ENCODE measurements at regions not wholly inside any gene's neighbourhood (a gene's known extent, or its start where the extent isn't known, plus 50 kb on each side); places are given as distances from the start of the nearest gene placed in this dataset.

GRCh38 chr5:93930098-93930497 is 188.7 kb upstream of the POU5F2 start:
- peaks cover 5% of the 10 kb centered on the region for H4K20me1 ChIP-seq (ENCODE audit: control insufficient read depth, insufficient read depth, low read length, poor library complexity, severe bottlenecking)
- no peak for DNase-seq
- H3K4me3 ChIP-seq (ENCODE audit: control extremely low read depth in 1 of 5, extremely low read depth in 1 of 5, insufficient read depth in 1 of 5, low read depth in 2 of 5, low read length in 4 of 5) = no peak overlapping the region
- TF ChIP-seq CTCF (IDR thresholded peaks at IDR 0.05) (no peak), EZH2 (IDR thresholded peaks at IDR 0.05; ENCODE audit: borderline replicate concordance, insufficient read depth, low read depth, low read length, poor library complexity, severe bottlenecking) (no peak)
- no peak overlapping the region for H2AFZ ChIP-seq (ENCODE audit: insufficient read depth, low read depth, low read length, poor library complexity, severe bottlenecking)
- no peak overlapping the region for H3K4me2 ChIP-seq (replicated peaks; ENCODE audit: low read depth, low read length, poor library complexity, severe bottlenecking)
- Mint-ChIP-seq H3K4me1 (no peaks in the 10 kb centered on the region), H3K27ac (no peak overlapping the region), H3K9me3 (ENCODE audit: insufficient read depth) (no peaks in the 10 kb centered on the region), H3K4me3 (no peak overlapping the region), H3K27me3 (no peaks in the 10 kb centered on the region)
- intact Hi-C loops (cut with micrococcal nuclease) = no loop called here
- CTCF ChIA-PET = no interaction called here
- no peaks in the 10 kb centered on the region for H3K36me3 ChIP-seq (replicated peaks in 1 of 2; ENCODE audit: control extremely low read depth in 1 of 2, control insufficient read depth in 1 of 2, extremely low read depth in 1 of 2, insufficient read depth in 2 of 2, low read length in 1 of 2)
- no peaks in the 10 kb centered on the region for H3K79me2 ChIP-seq (ENCODE audit: control insufficient read depth, insufficient read depth, low read length)
- H3K9ac ChIP-seq (ENCODE audit: low read length) = no peak overlapping the region
- H3K9me3 ChIP-seq (ENCODE audit: control extremely low read depth in 1 of 3, control insufficient read depth in 2 of 3, insufficient read depth in 1 of 3, low read length in 2 of 3) = peaks cover 0 to 3% (median 0%) of the 10 kb centered on the region in 3 donors
- 93% methylated on average over 2 of the region's 4 CpGs for WGBS (ENCODE audit: insufficient coverage)
- no peak overlapping the region for H3K27ac ChIP-seq (ENCODE audit: low read length in 2 of 2)
- POLR2A ChIA-PET = no interaction called here
- H3K4me1 ChIP-seq (ENCODE audit: control insufficient read depth in 2 of 2, insufficient read depth in 2 of 2, low read length in 2 of 2) = no peaks in the 10 kb centered on the region
- no peaks in the 10 kb centered on the region for H3K27me3 ChIP-seq (replicated peaks in 1 of 4; ENCODE audit: control extremely low read depth in 1 of 4, control insufficient read depth in 3 of 4, insufficient read depth in 4 of 4, low read length in 3 of 4)
- ATAC-seq (ENCODE audit: low read depth) = no peak

- H3K4me1 ChIP-seq (ENCODE audit: control insufficient read depth in 2 of 2, insufficient read depth in 2 of 2, low read length in 2 of 2) = no peaks in the 10 kb centered on the region
- intact Hi-C loops (cut with micrococcal nuclease) = no loop called here
- H3K79me2 ChIP-seq (ENCODE audit: control insufficient read depth, insufficient read depth, low read length) = no peaks in the 10 kb centered on the region
- peaks cover 0 to 3% (median 0%) of the 10 kb centered on the region in 3 donors for H3K9me3 ChIP-seq (ENCODE audit: control extremely low read depth in 1 of 3, control insufficient read depth in 2 of 3, insufficient read depth in 1 of 3, low read length in 2 of 3)
- ATAC-seq (ENCODE audit: low read depth) (no peak), DNase-seq (no peak)
- no peaks in the 10 kb centered on the region for H3K27me3 ChIP-seq (replicated peaks in 1 of 4; ENCODE audit: control extremely low read depth in 1 of 4, control insufficient read depth in 3 of 4, insufficient read depth in 4 of 4, low read length in 3 of 4)
- POLR2A ChIA-PET = no interaction called here
- CTCF ChIA-PET = no interaction called here
- H4K20me1 ChIP-seq (ENCODE audit: control insufficient read depth, insufficient read depth, low read length, poor library complexity, severe bottlenecking) = peaks cover 5% of the 10 kb centered on the region
- TF ChIP-seq EZH2 (IDR thresholded peaks at IDR 0.05; ENCODE audit: borderline replicate concordance, insufficient read depth, low read depth, low read length, poor library complexity, severe bottlenecking) (no peak), CTCF (IDR thresholded peaks at IDR 0.05) (no peak)
- no peak overlapping the region for H3K4me3 ChIP-seq (ENCODE audit: control extremely low read depth in 1 of 5, extremely low read depth in 1 of 5, insufficient read depth in 1 of 5, low read depth in 2 of 5, low read length in 4 of 5)
- no peaks in the 10 kb centered on the region for H3K4me1 Mint-ChIP-seq
- H3K27ac Mint-ChIP-seq = no peak overlapping the region
- H3K9me3 Mint-ChIP-seq (ENCODE audit: insufficient read depth) = no peaks in the 10 kb centered on the region
- no peak overlapping the region for H3K4me3 Mint-ChIP-seq
- no peaks in the 10 kb centered on the region for H3K36me3 ChIP-seq (replicated peaks in 1 of 2; ENCODE audit: control extremely low read depth in 1 of 2, control insufficient read depth in 1 of 2, extremely low read depth in 1 of 2, insufficient read depth in 2 of 2, low read length in 1 of 2)
- no peak overlapping the region for H3K9ac ChIP-seq (ENCODE audit: low read length)
- no peak overlapping the region for H2AFZ ChIP-seq (ENCODE audit: insufficient read depth, low read depth, low read length, poor library complexity, severe bottlenecking)
- H3K4me2 ChIP-seq (replicated peaks; ENCODE audit: low read depth, low read length, poor library complexity, severe bottlenecking) = no peak overlapping the region
- no peaks in the 10 kb centered on the region for H3K27me3 Mint-ChIP-seq
- 100% methylated on average over 1 of the region's 1 CpG for WGBS (ENCODE audit: insufficient coverage)
- no peak overlapping the region for H3K27ac ChIP-seq (ENCODE audit: low read length in 2 of 2)
Observed at GRCh38 chr5:93929131-93929530, 187.7 kb upstream of the POU5F2 start.

All from B cell (primary cell).